ENCODE measurements at regions not wholly inside any gene's neighbourhood (a gene's known extent, or its start where the extent isn't known, plus 50 kb on each side); places are given as distances from the start of the nearest gene placed in this dataset.

- dilution Hi-C loops (cut with MboI; ENCODE audit: extremely low pct_ligation_motif_present, low sequenced_read_pairs) (no loop called here), intact Hi-C loops (cut with micrococcal nuclease) (no loop called here)
- no peaks in the 10 kb centered on the region for H3K36me3 ChIP-seq (ENCODE audit: control insufficient read depth in 2 of 2, extremely low read depth in 1 of 2, insufficient read depth in 2 of 2, low read length in 2 of 2)
- no peak overlapping the region for H2AFZ ChIP-seq (ENCODE audit: low read depth, low read length)
- DNase-seq (ENCODE audit: low read depth, low spot score) (no peak), FAIRE-seq (no peak)
- H3K9ac ChIP-seq (replicated peaks; ENCODE audit: extremely low read depth, insufficient read depth, low read length) = no peak overlapping the region
- H4K20me1 ChIP-seq (replicated peaks; ENCODE audit: control insufficient read depth, extremely low read depth, insufficient read depth, low read length) = no peaks in the 10 kb centered on the region
- no peak for TF ChIP-seq JUN (IDR thresholded peaks at IDR 0.05; ENCODE audit: borderline replicate concordance, insufficient read depth, insufficient read length, low read depth)
- no peak for TF ChIP-seq EZH2 (IDR thresholded peaks at IDR 0.05; ENCODE audit: borderline replicate concordance, low read depth, low read length, severe bottlenecking)
- TF ChIP-seq GATA2 (IDR thresholded peaks at IDR 0.05; ENCODE audit: insufficient read depth, insufficient read length, low read depth, low read length) = no peak
- no peak for TF ChIP-seq MAX (IDR thresholded peaks at IDR 0.05; ENCODE audit: insufficient read depth, insufficient read length)
- no peak for TF ChIP-seq POLR2AphosphoS5 (IDR thresholded peaks at IDR 0.05; ENCODE audit: insufficient read depth, low read depth, low read length)
- no peak for TF ChIP-seq CTCF (IDR thresholded peaks at IDR 0.05; ENCODE audit: extremely low read depth in 1 of 2, insufficient read depth in 1 of 2, low read depth in 1 of 2, low read length in 2 of 2)
- TF ChIP-seq POLR2A (IDR thresholded peaks at IDR 0.05; ENCODE audit: low read depth, low read length) = no peak
- no peak for TF ChIP-seq MYC (IDR thresholded peaks at IDR 0.05; ENCODE audit: low read depth, low read length)
- TF ChIP-seq FOS (IDR thresholded peaks at IDR 0.05; ENCODE audit: borderline replicate concordance, insufficient read depth, low read length) = no peak
- H3K4me1 ChIP-seq (ENCODE audit: control insufficient read depth, extremely low read depth, insufficient read depth, low read length) = no peaks in the 10 kb centered on the region
- no peaks in the 10 kb centered on the region for H3K9me1 ChIP-seq (replicated peaks; ENCODE audit: control insufficient read depth, extremely low read depth, insufficient read depth, low read length)
- no peak overlapping the region for H3K4me2 ChIP-seq (ENCODE audit: insufficient read depth, low read length)
- no peak overlapping the region for H3K27ac ChIP-seq (ENCODE audit: insufficient read depth, low read depth, low read length)
- ChIA-PET POLR2A (no interaction called here), CTCF (no interaction called here)
- no TSS peak for BruUV-seq (replicated peaks)
- no peaks in the 10 kb centered on the region for H3K79me2 ChIP-seq (ENCODE audit: control insufficient read depth, insufficient read depth, low read length)
- no peak overlapping the region for H3K4me3 ChIP-seq (replicated peaks in 1 of 3; ENCODE audit: insufficient read depth in 1 of 3, low read depth in 1 of 3, low read length in 3 of 3)
- no peaks in the 10 kb centered on the region for H3K27me3 ChIP-seq (ENCODE audit: control insufficient read depth in 2 of 2, insufficient read depth in 2 of 2, low read length in 2 of 2)
- no peaks in the 10 kb centered on the region for H3K9me3 ChIP-seq (replicated peaks; ENCODE audit: control insufficient read depth, insufficient read depth, low read length)
Observed at GRCh38 chr1:72837781-72838180, 555.4 kb upstream of the NEGR1 start.

All from endothelial cell of umbilical vein (primary cell).